Activated naive CD8-positive, alpha-beta T cell treated with anti-CD3 and anti-CD28 coated beads for 36 hours (primary cell): ENCODE measurements at regions not wholly inside any gene's neighbourhood (a gene's known extent, or its start where the extent isn't known, plus 50 kb on each side); places are given as distances from the start of the nearest gene placed in this dataset.

ENCODE experiments used
- DNase-seq: peaks from one replicate; pipeline ENCODE4 v3.0.0; 2021
- H3K27ac Mint-ChIP-seq: one replicate; pipeline ENCODE4 v1.8.0; 2022; ENCODE audit warnings: mild to moderate bottlenecking, moderate library complexity, mixed read lengths
- H3K27me3 Mint-ChIP-seq: one replicate; pipeline ENCODE4 v1.8.0; 2022; ENCODE audit warnings: mild to moderate bottlenecking, mixed read lengths
- H3K36me3 Mint-ChIP-seq: one replicate; pipeline ENCODE4 v1.8.0; 2021; ENCODE audit warnings: mild to moderate bottlenecking, mixed read lengths
- H3K4me1 Mint-ChIP-seq: one replicate; pipeline ENCODE4 v1.8.0; 2021; ENCODE audit warnings: mixed read lengths
- H3K4me3 Mint-ChIP-seq: one replicate; pipeline ENCODE4 v1.8.0; 2022; ENCODE audit warnings: mild to moderate bottlenecking, moderate library complexity, mixed read lengths
- H3K9me3 Mint-ChIP-seq: one replicate; pipeline ENCODE4 v1.8.0; 2022; ENCODE audit warnings: mixed read lengths

GRCh38 chr11:121696177-121696871 lies 243.6 kb upstream of the SORL1-AS1 start:
- H3K9me3 Mint-ChIP-seq, result no peaks in the 10 kb centered on the region
- H3K36me3 Mint-ChIP-seq, result no peaks in the 10 kb centered on the region
- no peaks in the 10 kb centered on the region for H3K4me1 Mint-ChIP-seq
- no peak for DNase-seq
- H3K27ac Mint-ChIP-seq, result no peak overlapping the region
- H3K27me3 Mint-ChIP-seq, result peaks cover 5% of the 10 kb centered on the region
- H3K4me3 Mint-ChIP-seq, result no peak overlapping the region

- no peak for DNase-seq
- H3K36me3 Mint-ChIP-seq, result no peaks in the 10 kb centered on the region
- no peaks in the 10 kb centered on the region for H3K9me3 Mint-ChIP-seq
- H3K27me3 Mint-ChIP-seq, result peaks cover 5% of the 10 kb centered on the region
- H3K4me1 Mint-ChIP-seq, result no peaks in the 10 kb centered on the region
- H3K27ac Mint-ChIP-seq, result no peak overlapping the region
- H3K4me3 Mint-ChIP-seq, result no peak overlapping the region
Measured at GRCh38 chr11:121692236-121692635, 239.5 kb upstream of the SORL1-AS1 start.

- Mint-ChIP-seq H3K27me3 (no peaks in the 10 kb centered on the region), H3K9me3 (no peaks in the 10 kb centered on the region), H3K4me3 (no peak overlapping the region), H3K4me1 (no peaks in the 10 kb centered on the region), H3K27ac (no peak overlapping the region), H3K36me3 (no peaks in the 10 kb centered on the region)
- no peak for DNase-seq
Measured at GRCh38 chr11:121688860-121689614, 236.3 kb upstream of the SORL1-AS1 start.

DNA sequence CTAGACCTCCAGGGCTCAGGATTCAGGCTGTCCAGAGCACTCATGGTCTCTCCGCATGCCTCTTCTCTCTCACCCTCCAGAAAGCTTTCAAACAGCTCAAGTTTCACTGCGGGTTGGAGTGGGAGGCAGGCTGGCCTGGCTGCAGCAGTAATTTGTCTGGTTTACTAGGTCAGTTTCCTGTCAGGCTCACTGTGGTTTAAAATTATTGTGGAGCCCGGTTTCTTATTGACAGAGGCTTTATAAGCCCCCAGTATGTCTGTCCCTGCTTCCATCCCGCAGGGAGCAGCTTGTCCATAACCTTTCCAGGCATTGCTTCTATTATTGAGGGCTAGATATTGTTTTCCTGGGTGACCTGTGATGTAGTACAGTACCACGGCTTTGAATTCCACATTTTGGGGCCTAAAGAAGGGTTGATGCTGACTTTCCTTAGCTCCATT lies 235.3 kb upstream of the SORL1-AS1 start:
- Mint-ChIP-seq H3K27ac (no peak overlapping the region), H3K9me3 (no peaks in the 10 kb centered on the region), H3K27me3 (no peaks in the 10 kb centered on the region), H3K4me1 (no peaks in the 10 kb centered on the region), H3K36me3 (no peaks in the 10 kb centered on the region), H3K4me3 (no peak overlapping the region)
- no peak for DNase-seq

DNA sequence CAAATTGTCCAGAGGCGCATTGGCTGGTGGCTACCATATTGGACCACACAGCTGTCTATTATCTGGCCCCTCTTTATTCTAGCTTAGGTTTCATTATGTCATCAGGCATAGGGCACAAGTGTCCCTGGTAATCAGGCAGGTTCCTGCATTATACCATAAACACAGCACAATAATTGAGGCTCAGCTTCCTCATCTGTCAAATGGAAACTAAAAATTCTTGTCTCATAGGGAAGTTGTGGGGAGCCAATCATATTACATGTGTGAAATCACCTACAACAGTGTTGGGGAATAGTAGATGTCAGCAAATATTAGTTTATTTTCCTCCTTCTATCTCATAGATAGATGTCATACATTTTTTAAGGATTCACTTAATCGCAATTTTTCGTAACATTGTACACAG lies 231.0 kb upstream of the SORL1-AS1 start:
- Mint-ChIP-seq H3K4me3 (no peak overlapping the region), H3K27me3 (peaks cover 7% of the 10 kb centered on the region), H3K4me1 (no peaks in the 10 kb centered on the region), H3K36me3 (no peaks in the 10 kb centered on the region), H3K9me3 (peaks cover 1% of the 10 kb centered on the region), H3K27ac (no peak overlapping the region)
- no peak for DNase-seq
